Sigmoid colon (tissue), 4 donors: ENCODE measurements at regions not wholly inside any gene's neighbourhood (a gene's known extent, or its start where the extent isn't known, plus 50 kb on each side); places are given as distances from the start of the nearest gene placed in this dataset.

Experiments
- EP300 ChIP-seq, 4 donors: sonication (generic); formaldehyde crosslinking; IDR thresholded peaks; one replicate each; pipeline ENCODE4 v1.6.1; 2017; ENCODE audit warnings: antibody characterized with exemption in 4 of 4
- POLR2A ChIP-seq, 2 donors: fragments of 450-650 bp; IDR thresholded peaks; one replicate each; pipeline ENCODE4 v1.6.1; 2016; ENCODE audit warnings: antibody characterized with exemption in 2 of 2, mild to moderate bottlenecking in 2 of 2, moderate library complexity in 2 of 2
- POLR2AphosphoS5 ChIP-seq, 4 donors: sonication (generic); formaldehyde crosslinking; IDR thresholded peaks; one replicate each; pipeline ENCODE4 v1.6.1; 2017; ENCODE audit warnings: antibody characterized with exemption in 4 of 4
- TF ChIP-seq, protein P1 (sequence below), 4 experiments: fragments of 450-650 bp in 3 of 4; fragments of 200-600 bp in 1 of 4; IDR thresholded peaks; one replicate each; pipeline ENCODE4 v1.5.1; 2016 to 2019; ENCODE audit warnings: antibody characterized with exemption in 4 of 4, mild to moderate bottlenecking in 3 of 4, moderate library complexity in 2 of 4

DNA sequence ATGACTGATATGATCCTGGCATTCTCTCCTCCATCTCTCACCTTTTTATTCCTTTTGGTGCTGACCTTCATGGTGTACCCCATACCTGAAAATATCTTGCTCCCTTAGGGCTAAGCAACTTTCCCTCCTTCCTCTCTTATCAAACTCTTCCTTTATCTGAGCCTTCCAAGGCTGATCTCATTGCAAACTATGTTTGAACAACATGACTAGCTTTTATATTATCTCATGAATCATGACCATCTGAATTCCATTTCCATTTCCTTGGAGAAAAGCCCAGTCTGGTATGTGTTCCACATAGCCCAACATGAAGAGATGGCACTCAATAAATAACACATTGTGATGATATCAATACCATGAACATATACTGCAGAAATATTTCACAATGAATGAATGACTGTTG is 111.6 kb downstream of the TSPAN8 start:
- TF ChIP-seq POLR2AphosphoS5 (IDR thresholded peaks at IDR 0.05) (no peak), EP300 (IDR thresholded peaks at IDR 0.05) (no peak), POLR2A (IDR thresholded peaks at IDR 0.05) (no peak)
- TF ChIP-seq, protein P1, sequence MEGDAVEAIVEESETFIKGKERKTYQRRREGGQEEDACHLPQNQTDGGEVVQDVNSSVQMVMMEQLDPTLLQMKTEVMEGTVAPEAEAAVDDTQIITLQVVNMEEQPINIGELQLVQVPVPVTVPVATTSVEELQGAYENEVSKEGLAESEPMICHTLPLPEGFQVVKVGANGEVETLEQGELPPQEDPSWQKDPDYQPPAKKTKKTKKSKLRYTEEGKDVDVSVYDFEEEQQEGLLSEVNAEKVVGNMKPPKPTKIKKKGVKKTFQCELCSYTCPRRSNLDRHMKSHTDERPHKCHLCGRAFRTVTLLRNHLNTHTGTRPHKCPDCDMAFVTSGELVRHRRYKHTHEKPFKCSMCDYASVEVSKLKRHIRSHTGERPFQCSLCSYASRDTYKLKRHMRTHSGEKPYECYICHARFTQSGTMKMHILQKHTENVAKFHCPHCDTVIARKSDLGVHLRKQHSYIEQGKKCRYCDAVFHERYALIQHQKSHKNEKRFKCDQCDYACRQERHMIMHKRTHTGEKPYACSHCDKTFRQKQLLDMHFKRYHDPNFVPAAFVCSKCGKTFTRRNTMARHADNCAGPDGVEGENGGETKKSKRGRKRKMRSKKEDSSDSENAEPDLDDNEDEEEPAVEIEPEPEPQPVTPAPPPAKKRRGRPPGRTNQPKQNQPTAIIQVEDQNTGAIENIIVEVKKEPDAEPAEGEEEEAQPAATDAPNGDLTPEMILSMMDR (IDR thresholded peaks at IDR 0.05) = no peak
